ENCODE measurements at regions not wholly inside any gene's neighbourhood (a gene's known extent, or its start where the extent isn't known, plus 50 kb on each side); places are given as distances from the start of the nearest gene placed in this dataset.
"Not testable (repeated sequence)": the region's sequence is repeated elsewhere in the genome, so short reads cannot be mapped to it uniquely, and the experiment has no call there.

DNA sequence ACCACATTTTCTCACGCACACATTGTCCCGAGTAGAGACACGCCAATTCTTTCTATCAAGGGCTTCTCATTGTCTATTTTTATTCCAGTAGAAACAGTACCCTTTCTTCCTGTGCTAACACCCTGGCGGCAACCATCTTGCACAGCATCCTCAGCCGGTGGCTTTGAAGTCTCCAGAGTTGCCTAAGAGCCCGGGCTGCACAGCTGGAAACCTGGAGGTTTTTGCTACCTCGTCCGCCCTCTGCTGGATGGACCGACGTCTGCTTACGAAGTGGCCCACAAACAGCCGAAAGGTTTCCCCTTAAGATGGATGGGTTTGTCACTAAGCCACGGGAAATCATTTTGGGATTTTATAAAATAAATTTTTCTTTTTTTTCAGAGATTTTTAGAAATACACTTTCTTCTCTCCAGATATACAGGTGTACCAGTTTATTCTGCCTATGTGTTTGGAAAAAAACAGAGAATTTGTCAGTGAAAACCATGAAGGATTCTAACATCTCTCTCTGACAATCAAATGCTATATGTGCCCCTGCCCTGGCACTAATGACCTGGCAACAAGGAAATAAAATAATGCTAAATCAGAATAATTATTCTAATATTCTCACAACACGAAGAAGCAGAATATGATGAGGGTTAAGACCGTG is 81.8 kb upstream of the FAM204A start:
- intact Hi-C loops (cut with DNase I) = no loop called here
- Histone ChIP-seq H3K9me3 (ENCODE audit: control insufficient read depth in 2 of 3, insufficient read depth in 1 of 3, low read length in 3 of 3) (no peaks in the 10 kb centered on the region), H3K4me3 (ENCODE audit: low read length in 3 of 3) (no peak overlapping the region), H3K36me3 (ENCODE audit: control insufficient read depth in 2 of 3, insufficient read depth in 3 of 3, low read length in 3 of 3) (no peaks in the 10 kb centered on the region), H3K27ac (ENCODE audit: low read depth in 2 of 2, low read length in 2 of 2) (no peak overlapping the region), H3K27me3 (ENCODE audit: control insufficient read depth, insufficient read depth, low read length) (no peaks in the 10 kb centered on the region), H3K4me1 (ENCODE audit: control insufficient read depth in 2 of 3, insufficient read depth in 2 of 3, low read depth in 1 of 3, low read length in 3 of 3) (no peaks in the 10 kb centered on the region), H3K9ac (ENCODE audit: low read length in 3 of 3) (no peak overlapping the region)
- FAIRE-seq (peak; percentile 85), DNase-seq (peak; percentile 88 to 95 (median 92))
- peak; percentile 77 for TF ChIP-seq CTCF (IDR thresholded peaks at IDR 0.05; ENCODE audit: borderline replicate concordance, extremely low read depth, insufficient read depth)

- intact Hi-C loops (cut with DNase I) = no loop called here
Observed at GRCh38 chr10:118422241-118422640, 80.1 kb upstream of the FAM204A start.

GRCh38 chr10:118420049-118420448 is 77.9 kb upstream of the FAM204A start:
- H3K9ac ChIP-seq (ENCODE audit: low read length in 3 of 3); DNase-seq; H3K9me3 ChIP-seq (ENCODE audit: control insufficient read depth in 2 of 3, insufficient read depth in 1 of 3, low read length in 3 of 3); H3K4me1 ChIP-seq (ENCODE audit: control insufficient read depth in 2 of 3, insufficient read depth in 2 of 3, low read depth in 1 of 3, low read length in 3 of 3); H3K27me3 ChIP-seq (ENCODE audit: control insufficient read depth, insufficient read depth, low read length); H3K36me3 ChIP-seq (ENCODE audit: control insufficient read depth in 2 of 3, insufficient read depth in 3 of 3, low read length in 3 of 3); H3K27ac ChIP-seq (ENCODE audit: low read depth in 2 of 2, low read length in 2 of 2); FAIRE-seq; intact Hi-C loops (cut with DNase I); H3K4me3 ChIP-seq (ENCODE audit: low read length in 3 of 3): not testable (repeated sequence)

More at GRCh38 chr10:118422241-118422640, 80.1 kb upstream of the FAM204A start:
- H3K4me1 ChIP-seq (ENCODE audit: control insufficient read depth in 2 of 3, insufficient read depth in 2 of 3, low read depth in 1 of 3, low read length in 3 of 3) = no peaks in the 10 kb centered on the region
- no peak overlapping the region for H3K27ac ChIP-seq (ENCODE audit: low read depth in 2 of 2, low read length in 2 of 2)
- H3K27me3 ChIP-seq (ENCODE audit: control insufficient read depth, insufficient read depth, low read length) = no peaks in the 10 kb centered on the region
- no peaks in the 10 kb centered on the region for H3K9me3 ChIP-seq (ENCODE audit: control insufficient read depth in 2 of 3, insufficient read depth in 1 of 3, low read length in 3 of 3)
- H3K9ac ChIP-seq (ENCODE audit: low read length in 3 of 3) = no peak overlapping the region
- no peak for DNase-seq
- TF ChIP-seq CTCF (IDR thresholded peaks at IDR 0.05; ENCODE audit: borderline replicate concordance, extremely low read depth, insufficient read depth) = no peak
- H3K4me3 ChIP-seq (ENCODE audit: low read length in 3 of 3) = no peak overlapping the region
- no peak for FAIRE-seq
- no peaks in the 10 kb centered on the region for H3K36me3 ChIP-seq (ENCODE audit: control insufficient read depth in 2 of 3, insufficient read depth in 3 of 3, low read length in 3 of 3)

DNA sequence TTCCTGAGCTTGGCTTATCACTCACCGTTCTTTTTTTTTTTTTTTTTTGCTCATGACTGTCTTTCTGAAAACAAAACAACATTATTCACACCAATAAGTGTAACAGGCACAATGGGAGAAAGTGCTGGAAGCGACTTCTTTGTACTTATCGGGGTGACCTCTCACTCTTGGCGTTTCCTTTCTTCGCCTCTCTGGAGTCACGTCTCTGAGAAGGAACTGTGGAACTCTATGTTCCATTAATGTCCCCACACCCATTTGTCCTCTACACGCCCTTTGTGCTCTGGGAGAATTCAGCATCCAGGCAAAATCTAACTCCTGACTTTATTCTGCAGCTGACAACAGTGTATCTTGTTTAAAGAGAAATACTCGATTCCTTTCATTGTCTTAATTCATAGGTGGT is 70.8 kb upstream of the FAM204A start:
- intact Hi-C loops (cut with DNase I) = no loop called here
- Histone ChIP-seq H3K4me3 (ENCODE audit: low read length in 3 of 3) (no peak overlapping the region), H3K4me1 (ENCODE audit: control insufficient read depth in 2 of 3, insufficient read depth in 2 of 3, low read depth in 1 of 3, low read length in 3 of 3) (no peaks in the 10 kb centered on the region), H3K27me3 (ENCODE audit: control insufficient read depth, insufficient read depth, low read length) (no peaks in the 10 kb centered on the region), H3K27ac (ENCODE audit: low read depth in 2 of 2, low read length in 2 of 2) (no peak overlapping the region), H3K36me3 (ENCODE audit: control insufficient read depth in 2 of 3, insufficient read depth in 3 of 3, low read length in 3 of 3) (no peaks in the 10 kb centered on the region), H3K9ac (ENCODE audit: low read length in 3 of 3) (no peak overlapping the region), H3K9me3 (ENCODE audit: control insufficient read depth in 2 of 3, insufficient read depth in 1 of 3, low read length in 3 of 3) (no peaks in the 10 kb centered on the region)
- DNase-seq = no peak
- no peak for FAIRE-seq
- no peak for TF ChIP-seq CTCF (IDR thresholded peaks at IDR 0.05; ENCODE audit: borderline replicate concordance, extremely low read depth, insufficient read depth)
